ENCODE measurements at regions not wholly inside any gene's neighbourhood (a gene's known extent, or its start where the extent isn't known, plus 50 kb on each side); places are given as distances from the start of the nearest gene placed in this dataset.
"Not testable (repeated sequence)": the region's sequence is repeated elsewhere in the genome, so short reads cannot be mapped to it uniquely, and the experiment has no call there.

DNA sequence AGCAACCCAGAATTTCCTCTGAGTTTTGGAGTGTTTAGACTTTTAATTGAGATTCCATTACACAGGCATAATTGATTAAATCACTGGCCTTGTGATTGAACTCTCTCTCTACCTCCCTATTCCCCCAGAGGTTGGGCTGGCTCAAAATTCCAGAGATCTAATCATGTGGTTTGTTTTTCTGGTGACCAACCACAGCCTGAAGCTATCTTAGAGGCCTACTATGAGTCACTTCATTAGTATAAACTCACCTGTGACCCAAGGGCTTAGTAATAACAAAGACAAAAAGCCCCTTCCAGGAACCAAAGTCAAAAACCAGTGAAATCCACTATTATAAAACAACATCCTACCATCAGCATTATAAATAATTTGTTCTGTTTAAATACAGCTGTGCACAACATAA lies 992.5 kb upstream of the CITED2 start:
- DNase-seq (ENCODE audit: low read depth in 3 of 3, low spot score in 1 of 3) = no peak

- DNase-seq (ENCODE audit: low read depth in 3 of 3, low spot score in 1 of 3) = no peak
Measured at GRCh38 chr6:140364916-140365315, 990.5 kb upstream of the CITED2 start.

GRCh38 chr6:140360651-140361050 lies 986.2 kb upstream of the CITED2 start:
- DNase-seq (ENCODE audit: low read depth in 3 of 3, low spot score in 1 of 3) = no peak

GRCh38 chr6:140355476-140355875 lies 981.0 kb upstream of the CITED2 start:
- no peak for DNase-seq (ENCODE audit: low read depth in 3 of 3, low spot score in 1 of 3)

GRCh38 chr6:140354296-140354695 lies 979.8 kb upstream of the CITED2 start:
- DNase-seq (ENCODE audit: low read depth in 3 of 3, low spot score in 1 of 3) = no peak

- DNase-seq (ENCODE audit: low read depth in 3 of 3, low spot score in 1 of 3) = no peak
Measured at GRCh38 chr6:140353536-140353935, 979.1 kb upstream of the CITED2 start.

DNA sequence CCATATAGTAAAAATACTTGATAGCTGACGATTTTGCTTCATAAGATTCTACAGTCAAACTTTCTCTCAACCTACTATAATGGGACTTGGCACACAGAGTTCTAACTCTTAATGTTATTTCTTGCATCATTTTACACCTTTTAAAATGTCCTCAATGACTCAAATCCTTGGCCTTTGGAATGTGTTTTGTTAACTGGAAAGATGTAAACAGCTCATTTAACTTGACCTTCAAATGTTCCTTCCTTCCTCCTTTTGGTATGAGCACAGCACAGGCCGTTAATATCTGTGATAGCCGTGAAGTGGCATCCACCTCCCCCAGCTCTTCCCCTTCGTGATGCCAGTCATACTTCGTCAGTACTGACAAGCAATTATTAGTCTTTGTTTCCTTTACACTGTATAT lies 972.0 kb upstream of the CITED2 start:
- DNase-seq (ENCODE audit: low read depth in 3 of 3, low spot score in 1 of 3) = no peak

GRCh38 chr6:140345935-140346334 lies 971.5 kb upstream of the CITED2 start:
- no peak for DNase-seq (ENCODE audit: low read depth in 3 of 3, low spot score in 1 of 3)

DNA sequence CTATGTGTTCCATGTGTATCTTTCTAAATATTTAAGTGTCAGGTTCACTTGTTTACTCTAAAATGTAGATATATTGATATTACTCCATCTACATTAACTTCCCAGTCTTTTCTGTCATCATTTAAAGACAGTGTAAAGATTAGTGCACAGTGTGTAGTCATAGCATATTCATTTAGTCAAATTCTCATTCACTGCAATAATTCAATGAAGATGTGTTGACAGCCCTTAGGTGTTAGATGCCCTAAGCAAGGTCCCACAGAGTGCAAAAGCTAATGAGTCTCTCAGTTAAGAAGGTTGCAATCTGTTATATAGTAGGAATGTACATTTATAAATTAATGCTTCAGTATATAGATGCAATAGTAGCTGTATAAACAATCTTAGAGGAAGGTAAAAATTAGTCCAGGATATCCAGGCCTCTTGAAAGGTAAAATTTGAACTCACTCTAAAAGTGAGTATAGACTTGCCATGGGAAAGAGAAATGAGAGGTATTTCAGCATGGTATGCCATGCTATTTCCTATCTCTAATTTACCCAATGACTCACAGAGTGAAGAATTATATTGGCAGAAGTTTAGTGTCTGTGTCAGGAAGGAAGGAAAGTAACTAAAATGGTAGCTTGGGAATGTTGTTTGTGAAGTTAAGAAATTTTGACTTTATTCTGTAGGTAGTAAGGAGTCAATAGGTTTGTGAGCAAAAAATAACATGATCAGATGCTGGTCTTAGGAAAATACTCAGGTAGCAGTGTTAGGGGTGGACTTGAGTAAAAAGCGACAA lies 969.9 kb upstream of the CITED2 start:
- DNase-seq (ENCODE audit: low read depth in 3 of 3, low spot score in 1 of 3) = no peak

GRCh38 chr6:140343128-140343527 lies 968.7 kb upstream of the CITED2 start:
- no peak for DNase-seq (ENCODE audit: low read depth in 3 of 3, low spot score in 1 of 3)

- no peak for DNase-seq (ENCODE audit: low read depth in 3 of 3, low spot score in 1 of 3)
Measured at GRCh38 chr6:140341272-140341671, 966.8 kb upstream of the CITED2 start.

DNA sequence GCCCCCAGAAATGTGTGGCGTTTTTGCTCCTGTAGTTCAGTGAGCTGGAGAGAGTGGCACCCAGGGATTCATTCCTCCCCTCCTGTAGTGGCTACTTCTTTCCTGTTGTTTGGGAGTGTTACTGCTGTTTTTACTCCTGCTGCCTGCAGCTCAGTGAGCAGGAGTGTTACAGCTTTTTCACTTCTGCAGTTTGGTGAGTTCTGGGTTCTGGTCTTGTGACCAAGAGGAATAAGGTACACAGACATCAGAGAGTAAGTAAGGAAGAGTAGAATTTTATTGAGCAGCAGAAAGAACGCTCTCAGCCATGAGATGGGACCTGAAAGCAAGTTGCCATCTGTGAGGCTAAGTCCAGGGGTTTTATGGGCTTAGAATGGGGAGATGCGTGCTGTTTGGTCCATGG lies 966.3 kb upstream of the CITED2 start:
- DNase-seq (ENCODE audit: low read depth in 3 of 3, low spot score in 1 of 3) = no peak

- not testable (repeated sequence) for DNase-seq (ENCODE audit: low read depth in 3 of 3, low spot score in 1 of 3)
Measured at GRCh38 chr6:140339084-140339483, 964.6 kb upstream of the CITED2 start.

DNA sequence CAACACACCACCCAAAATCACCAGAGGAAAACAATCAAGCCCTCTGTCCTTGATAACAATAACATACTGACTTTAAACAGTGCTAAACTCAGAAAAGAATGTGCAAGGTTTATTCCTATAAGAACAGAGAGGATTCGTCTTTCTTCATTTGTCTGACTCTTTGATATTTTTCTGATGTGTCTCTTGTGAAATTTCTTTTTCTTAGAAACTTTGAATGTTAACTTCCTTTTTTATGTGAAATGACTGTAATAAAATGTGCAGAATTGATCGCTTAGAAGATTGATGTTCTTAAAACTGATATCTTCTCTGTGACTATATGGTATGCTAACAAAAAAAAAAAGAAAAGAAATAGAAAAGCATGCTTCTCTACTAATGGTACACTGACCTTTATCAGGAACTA lies 947.4 kb upstream of the CITED2 start:
- no peak for DNase-seq (ENCODE audit: low read depth in 3 of 3, low spot score in 1 of 3)

DNA sequence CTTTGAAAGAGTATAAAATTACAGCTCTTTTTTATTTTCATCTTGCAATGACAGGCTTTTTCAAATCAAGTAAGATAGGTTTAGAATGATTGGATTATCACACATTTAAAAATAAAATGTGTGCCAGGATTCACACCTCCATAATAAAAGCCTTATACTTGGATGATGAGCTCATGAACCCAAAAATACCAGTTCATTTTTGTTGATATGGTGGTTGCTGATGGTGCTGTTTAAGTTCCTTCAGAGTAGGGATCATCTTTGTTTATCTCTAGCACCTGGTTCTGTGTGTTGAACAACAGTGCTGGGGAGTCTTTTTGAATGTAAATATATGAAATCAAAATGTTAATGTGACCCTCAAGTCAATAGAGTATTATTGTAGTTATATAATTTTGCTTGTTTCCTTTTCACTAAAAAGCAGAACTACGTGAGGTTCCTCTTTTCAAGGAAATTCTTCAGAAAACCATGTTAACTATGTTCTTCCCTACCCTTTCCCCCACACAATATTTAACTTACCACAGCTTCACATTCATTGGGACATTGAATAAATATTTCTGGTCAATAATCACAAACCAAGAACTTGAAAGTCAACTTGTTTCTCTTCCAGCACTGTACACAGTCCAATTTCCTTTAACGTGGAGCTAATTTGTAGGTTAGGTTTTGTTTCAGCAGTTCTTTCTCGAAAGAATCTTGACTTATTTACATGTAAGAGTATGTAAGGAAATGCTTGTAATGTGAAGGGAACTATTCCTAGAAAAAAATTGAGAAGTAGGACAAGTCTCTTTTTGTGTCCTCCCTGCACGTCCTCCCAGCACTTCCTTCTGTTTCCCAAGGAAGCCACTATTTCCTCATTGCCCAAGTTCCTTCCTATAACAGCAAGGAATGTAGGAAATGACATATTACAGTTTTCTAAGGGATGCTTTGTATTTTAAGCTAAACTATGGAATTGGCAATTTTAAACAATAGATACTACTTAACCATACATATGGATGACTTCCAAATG lies 945.9 kb upstream of the CITED2 start:
- no peak for DNase-seq (ENCODE audit: low read depth in 3 of 3, low spot score in 1 of 3)

GRCh38 chr6:140319209-140319608 lies 944.8 kb upstream of the CITED2 start:
- DNase-seq (ENCODE audit: low read depth in 3 of 3, low spot score in 1 of 3) = no peak

- no peak for DNase-seq (ENCODE audit: low read depth in 3 of 3, low spot score in 1 of 3)
Measured at GRCh38 chr6:140318408-140318807, 944.0 kb upstream of the CITED2 start.

DNA sequence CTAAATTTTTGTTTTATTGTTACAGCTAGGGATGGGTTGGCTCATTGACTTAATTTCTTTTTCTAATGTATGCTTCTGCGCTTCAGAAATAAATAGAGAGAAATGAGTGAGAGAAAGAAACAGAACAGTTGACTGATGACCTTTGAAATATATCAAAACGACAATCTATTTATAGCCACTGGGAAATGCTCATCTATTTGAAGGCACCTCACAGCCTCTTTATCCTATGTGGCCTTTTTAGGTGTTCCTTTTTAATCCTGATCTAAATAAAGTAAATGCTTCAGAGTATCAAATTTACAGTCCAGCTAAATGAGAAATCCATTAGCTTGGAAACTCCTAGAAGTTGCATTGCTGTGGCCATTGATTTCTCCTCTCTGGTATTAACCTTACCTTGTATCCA lies 943.5 kb upstream of the CITED2 start:
- DNase-seq (ENCODE audit: low read depth in 3 of 3, low spot score in 1 of 3) = no peak

DNA sequence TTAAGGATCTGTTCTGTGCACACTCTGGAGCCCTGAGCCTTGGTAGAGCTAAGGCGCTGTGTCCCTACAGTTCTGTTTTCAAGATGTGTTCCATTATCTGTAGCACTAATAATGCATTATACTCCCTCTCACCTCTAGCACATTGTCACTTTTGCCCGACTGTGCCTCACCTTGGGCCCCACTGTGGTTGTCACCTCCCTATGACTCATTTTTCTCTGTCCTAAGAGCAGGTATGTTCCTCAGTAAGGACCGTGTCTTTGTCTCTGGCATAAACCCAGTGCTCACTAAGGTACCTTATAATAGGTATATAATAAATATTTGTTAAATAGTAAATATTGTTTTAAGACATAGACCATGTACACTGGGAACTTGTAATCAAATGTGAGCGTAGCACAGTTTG lies 942.5 kb upstream of the CITED2 start:
- DNase-seq (ENCODE audit: low read depth in 3 of 3, low spot score in 1 of 3) = no peak

GRCh38 chr6:140314682-140315081 lies 940.2 kb upstream of the CITED2 start:
- DNase-seq (ENCODE audit: low read depth in 3 of 3, low spot score in 1 of 3) = no peak

GRCh38 chr6:140311146-140311545 lies 936.7 kb upstream of the CITED2 start:
- DNase-seq (ENCODE audit: low read depth in 3 of 3, low spot score in 1 of 3) = no peak
